Lower leg skin (tissue), 4 donors: ENCODE measurements at regions not wholly inside any gene's neighbourhood (a gene's known extent, or its start where the extent isn't known, plus 50 kb on each side); places are given as distances from the start of the nearest gene placed in this dataset.

Experiments
- DNase-seq, 2 donors: peaks; one replicate each; pipeline ENCODE4 v3.0.0-alpha.2; 2019; ENCODE audit warnings: low spot score in 2 of 2
- H3K4me3 ChIP-seq: fragments of 200-600 bp; sonication (generic); 2 replicates; pipeline ENCODE4 v1.5.1; 2017; ENCODE audit warnings: mild to moderate bottlenecking, low read depth; ENCODE audit not compliant: poor library complexity, severe bottlenecking
- POLR2A ChIP-seq, 2 donors: fragments of 450-650 bp; IDR thresholded peaks; one replicate each; pipeline ENCODE4 v1.6.1; 2016 to 2017; ENCODE audit warnings: antibody characterized with exemption in 2 of 2, mild to moderate bottlenecking in 1 of 2, moderate library complexity in 1 of 2
- WGBS, 2 donors: methylation state at CpG; one replicate each; pipeline ENCODE4 v1.1.5; 2018; 5-methylcytosine and 5-hydroxymethylcytosine counted together
- intact Hi-C: fragments of 100-400 bp; cut with DNase I; formaldehyde crosslinking; loops from one replicate; pipeline ENCODE4 v1.15.0; 2023; ENCODE audit warnings: low total_unique reads
- TF ChIP-seq, protein P1 (sequence below), 3 donors: fragments of 450-650 bp; IDR thresholded peaks; one replicate each; pipeline ENCODE4 v1.5.1; 2016; ENCODE audit warnings: antibody characterized with exemption in 3 of 3, mild to moderate bottlenecking in 3 of 3, moderate library complexity in 2 of 3

DNA sequence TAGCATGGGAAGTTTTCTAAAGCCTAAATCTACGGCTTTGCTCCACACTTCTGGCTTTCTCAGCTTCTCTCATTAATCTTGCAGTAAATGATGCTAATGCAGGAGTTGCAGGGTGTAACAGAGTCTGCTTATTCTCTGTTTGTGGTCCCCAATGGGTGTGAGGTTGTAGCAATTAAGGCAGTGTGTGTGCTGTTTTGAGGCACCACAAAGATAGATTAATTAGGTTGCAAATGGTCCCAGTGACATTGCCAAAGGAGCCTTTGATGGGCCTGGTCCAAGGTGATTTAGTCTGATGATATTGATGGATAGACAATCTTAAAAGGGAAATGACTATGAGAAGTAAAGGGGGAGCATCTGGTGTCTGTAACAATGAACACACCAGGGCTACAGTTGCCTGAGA, 1313.7 kb upstream of the CDH8 start:
- intact Hi-C loops, result no loop called here
- 61 to 67% methylated on average over 1 of the region's 1 CpG for WGBS, 2 donors
- TF ChIP-seq, protein P1, sequence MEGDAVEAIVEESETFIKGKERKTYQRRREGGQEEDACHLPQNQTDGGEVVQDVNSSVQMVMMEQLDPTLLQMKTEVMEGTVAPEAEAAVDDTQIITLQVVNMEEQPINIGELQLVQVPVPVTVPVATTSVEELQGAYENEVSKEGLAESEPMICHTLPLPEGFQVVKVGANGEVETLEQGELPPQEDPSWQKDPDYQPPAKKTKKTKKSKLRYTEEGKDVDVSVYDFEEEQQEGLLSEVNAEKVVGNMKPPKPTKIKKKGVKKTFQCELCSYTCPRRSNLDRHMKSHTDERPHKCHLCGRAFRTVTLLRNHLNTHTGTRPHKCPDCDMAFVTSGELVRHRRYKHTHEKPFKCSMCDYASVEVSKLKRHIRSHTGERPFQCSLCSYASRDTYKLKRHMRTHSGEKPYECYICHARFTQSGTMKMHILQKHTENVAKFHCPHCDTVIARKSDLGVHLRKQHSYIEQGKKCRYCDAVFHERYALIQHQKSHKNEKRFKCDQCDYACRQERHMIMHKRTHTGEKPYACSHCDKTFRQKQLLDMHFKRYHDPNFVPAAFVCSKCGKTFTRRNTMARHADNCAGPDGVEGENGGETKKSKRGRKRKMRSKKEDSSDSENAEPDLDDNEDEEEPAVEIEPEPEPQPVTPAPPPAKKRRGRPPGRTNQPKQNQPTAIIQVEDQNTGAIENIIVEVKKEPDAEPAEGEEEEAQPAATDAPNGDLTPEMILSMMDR (IDR thresholded peaks at IDR 0.05), result no peak
- TF ChIP-seq POLR2A (IDR thresholded peaks at IDR 0.05), result no peak
- DNase-seq, result no peak
- H3K4me3 ChIP-seq, result no peak overlapping the region

DNA sequence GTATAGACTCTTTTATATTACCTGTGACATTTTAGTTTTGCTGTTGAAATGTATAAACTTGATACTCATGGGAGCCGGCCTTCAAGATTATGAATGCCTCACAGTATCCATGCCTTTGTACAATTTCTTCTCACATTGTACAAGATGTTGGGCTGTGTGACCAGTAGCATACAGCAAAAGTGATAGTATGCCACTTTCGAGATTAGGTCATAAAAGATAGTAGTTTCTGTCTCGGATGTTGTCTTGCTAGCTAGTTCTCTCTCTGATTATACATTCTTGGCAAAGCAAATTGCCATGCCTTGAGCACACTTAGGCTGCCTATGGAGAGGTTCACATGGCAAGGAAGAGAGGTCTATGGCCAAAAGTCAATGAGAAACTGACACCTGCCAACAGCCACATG, 1309.8 kb upstream of the CDH8 start:
- no peak for DNase-seq
- intact Hi-C loops, result no loop called here
- TF ChIP-seq POLR2A (IDR thresholded peaks at IDR 0.05), result no peak
- TF ChIP-seq, protein P1 (IDR thresholded peaks at IDR 0.05), result no peak
- 81 to 91% methylated on average over 3 of the region's 3 CpGs for WGBS, 2 donors
- H3K4me3 ChIP-seq, result no peak overlapping the region

DNA sequence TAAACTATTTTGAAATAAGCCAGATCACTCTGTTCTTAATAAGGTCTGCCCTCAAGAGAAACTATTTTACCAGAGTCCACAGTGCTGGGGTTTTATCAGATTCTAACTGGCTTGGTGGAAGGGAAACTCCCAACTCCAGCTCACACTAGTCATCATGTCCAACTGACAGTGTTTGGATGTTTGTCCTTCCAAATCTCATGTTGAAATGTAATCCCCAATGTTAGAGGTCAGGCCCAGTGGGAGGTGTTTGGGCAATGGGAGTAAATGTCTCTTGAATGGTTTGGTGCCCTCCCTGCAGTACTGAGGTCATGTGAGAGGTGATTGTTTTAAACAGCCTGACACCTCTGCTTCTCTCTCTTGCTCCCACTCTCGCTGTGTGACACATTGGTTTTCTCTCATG, 1301.0 kb upstream of the CDH8 start:
- WGBS, 2 donors, result 89 to 90% methylated on average over 1 of the region's 1 CpG
- no peak for TF ChIP-seq POLR2A (IDR thresholded peaks at IDR 0.05)
- TF ChIP-seq, protein P1 (IDR thresholded peaks at IDR 0.05), result no peak
- H3K4me3 ChIP-seq, result no peak overlapping the region
- no peak for DNase-seq
- intact Hi-C loops, result no loop called here

DNA sequence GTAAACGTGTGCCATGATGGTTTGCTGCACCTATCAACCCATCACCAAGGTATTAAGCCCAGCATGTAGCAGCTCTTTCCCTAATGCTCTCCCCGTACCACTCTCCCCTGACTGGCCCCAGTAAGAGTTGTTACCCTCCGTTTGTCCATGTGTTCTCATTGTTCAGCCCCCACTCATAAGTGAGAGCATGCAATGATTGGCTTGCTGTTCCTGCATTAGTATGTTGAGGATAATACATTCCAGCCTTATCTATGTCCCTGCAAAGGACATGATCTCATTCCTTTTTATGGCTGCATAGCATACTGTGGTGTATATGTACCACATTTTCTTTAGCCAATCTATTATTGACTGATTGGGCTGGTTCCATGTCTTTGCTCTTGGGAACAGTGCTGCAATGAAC, 1294.9 kb upstream of the CDH8 start:
- no peak for TF ChIP-seq POLR2A (IDR thresholded peaks at IDR 0.05)
- TF ChIP-seq, protein P1 (IDR thresholded peaks at IDR 0.05), result no peak
- 83 to 92% methylated on average over 3 of the region's 3 CpGs for WGBS, 2 donors
- no peak for DNase-seq
- intact Hi-C loops, result no loop called here
- H3K4me3 ChIP-seq, result no peak overlapping the region

DNA sequence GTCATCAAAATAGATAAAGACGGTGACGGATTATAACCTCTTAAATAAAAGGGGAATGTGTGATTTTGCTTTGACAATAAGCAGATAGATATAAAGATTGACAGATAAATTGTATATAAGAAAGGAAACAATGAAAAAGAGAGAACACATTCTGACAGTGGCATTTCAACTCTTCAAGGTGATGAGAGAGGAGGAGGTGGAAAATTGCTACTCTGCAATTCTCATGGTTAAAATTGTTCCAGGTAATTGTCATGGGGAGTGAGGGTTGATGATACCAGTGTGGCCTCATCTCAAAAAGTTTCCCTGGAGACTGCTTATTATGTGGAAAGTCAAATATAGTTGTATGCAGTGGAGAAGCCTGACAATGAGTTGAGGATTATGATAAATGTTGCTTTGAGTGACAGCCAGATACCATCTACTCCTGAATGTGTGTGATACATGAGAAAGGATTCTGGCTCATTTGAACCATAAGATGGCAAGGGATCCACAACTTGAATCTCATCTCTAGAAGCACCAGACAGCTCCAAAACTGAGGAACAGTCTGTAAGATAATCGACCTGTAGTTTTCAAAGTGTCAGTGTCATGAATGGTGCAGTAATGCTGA, 1290.6 kb upstream of the CDH8 start:
- intact Hi-C loops, result no loop called here
- 84% methylated on average over 3 of the region's 3 CpGs for WGBS, 2 donors
- TF ChIP-seq, protein P1 (IDR thresholded peaks at IDR 0.05), result no peak
- TF ChIP-seq POLR2A (IDR thresholded peaks at IDR 0.05), result no peak

More for the DNA sequence above, 1290.6 kb upstream of the CDH8 start:
- no peak overlapping the region for H3K4me3 ChIP-seq
- no peak for DNase-seq
